Stomach (tissue), 8 donors: ENCODE measurements at regions not wholly inside any gene's neighbourhood (a gene's known extent, or its start where the extent isn't known, plus 50 kb on each side); places are given as distances from the start of the nearest gene placed in this dataset.

Source experiments
- DNase-seq, 2 donors: peaks; one replicate each; pipeline versions ENCODE4 v3.0.0 to v3.0.0-alpha.2; 2013 to 2019
- H3K27ac ChIP-seq, 5 donors: fragments of 200-600 bp in 4 of 5; sonication (generic) in 4 of 5; one replicate each; pipeline ENCODE4 v1.5.1; 2013 to 2019; ENCODE audit warnings: mild to moderate bottlenecking in 1 of 5, moderate library complexity in 1 of 5
- H3K27me3 ChIP-seq, 3 donors: fragments of 200-600 bp; sonication (generic); one replicate each; pipeline ENCODE4 v1.5.1; 2017 to 2019; ENCODE audit warnings: mixed run types in 1 of 3
- H3K36me3 ChIP-seq, 4 donors: fragments of 200-600 bp; sonication (generic); 1 replicate in 3 of 4; 2 replicates in 1 of 4; pipeline ENCODE4 v1.5.1; 2016 to 2019
- H3K4me1 ChIP-seq, 4 donors: fragments of 200-600 bp; sonication (generic); one replicate each; pipeline ENCODE4 v1.5.1; 2016 to 2019
- H3K4me3 ChIP-seq, 4 donors: fragments of 200-600 bp; sonication (generic) in 3 of 4; one replicate each; pipeline ENCODE4 v1.5.1; 2016 to 2019; ENCODE audit warnings: mild to moderate bottlenecking in 1 of 4
- H3K9me3 ChIP-seq, 4 donors: fragments of 200-600 bp; sonication (generic); one replicate each; pipeline ENCODE4 v1.5.1; 2016 to 2019
- CTCF ChIP-seq, 7 experiments: fragments of 450-650 bp in 4 of 7; fragments of 200-600 bp in 3 of 7; sonication (generic) in 3 of 7; IDR thresholded peaks; one replicate each; pipeline ENCODE4 v1.5.1; 2016 to 2019; ENCODE audit warnings: antibody characterized with exemption in 7 of 7, control low read depth in 2 of 7, mild to moderate bottlenecking in 1 of 7
- EP300 ChIP-seq: sonication (generic); formaldehyde crosslinking; IDR thresholded peaks from one replicate; pipeline ENCODE4 v1.6.1; 2017; ENCODE audit warnings: antibody characterized with exemption
- POLR2A ChIP-seq, 4 donors: fragments of 450-650 bp; IDR thresholded peaks; one replicate each; pipeline ENCODE4 v1.6.1; 2016; ENCODE audit warnings: antibody characterized with exemption in 4 of 4, control low read depth in 2 of 4, mild to moderate bottlenecking in 1 of 4, moderate library complexity in 1 of 4
- POLR2AphosphoS5 ChIP-seq, 3 donors: sonication (generic); formaldehyde crosslinking; IDR thresholded peaks; one replicate each; pipeline ENCODE4 v1.6.1; 2016; ENCODE audit warnings: antibody characterized with exemption in 3 of 3
- WGBS, 5 donors: extraction: QIAGEN DNeasy Blood & Tissue Kit in 3 of 5; methylation state at CpG; one replicate each; pipeline versions ENCODE4 v1.1.5 to v1.1.7; 2013 to 2018; 5-methylcytosine and 5-hydroxymethylcytosine counted together
- intact Hi-C: fragments of 100-400 bp; cut with DNase I; formaldehyde crosslinking; loops from one replicate; pipeline ENCODE4 v1.15.1; 2023; ENCODE audit warnings: low total_unique reads
- donor health status: healthy with polysubstance abuse.
- donor health status: Bipolar disorder and iron deficiency.
- donor health status: healthy.

- Histone ChIP-seq H3K27ac (no peak overlapping the region), H3K9me3 (no peaks in the 10 kb centered on the region), H3K4me3 (no peak overlapping the region), H3K4me1 (peaks cover 0 to 7% (median 2%) of the 10 kb centered on the region in 4 donors), H3K27me3 (no peaks in the 10 kb centered on the region), H3K36me3 (no peaks in the 10 kb centered on the region)
- intact Hi-C loops, result no loop called here
- no peak for TF ChIP-seq CTCF (IDR thresholded peaks at IDR 0.05)
- TF ChIP-seq POLR2A (IDR thresholded peaks at IDR 0.05), result no peak
- TF ChIP-seq EP300, result no peak
- no peak for TF ChIP-seq POLR2AphosphoS5 (IDR thresholded peaks at IDR 0.05)
- 81 to 89% (median 83%) methylated on average over 5 of the region's 5 CpGs for WGBS, 5 donors
- no peak for DNase-seq
Measured at GRCh38 chr5:98587166-98587565, 186.3 kb upstream of the RGMB start.

GRCh38 chr5:98588215-98588614 is 185.2 kb upstream of the RGMB start:
- Histone ChIP-seq H3K4me1 (peaks cover 0 to 7% (median 2%) of the 10 kb centered on the region in 4 donors), H3K9me3 (no peaks in the 10 kb centered on the region), H3K27me3 (no peaks in the 10 kb centered on the region), H3K4me3 (no peak overlapping the region), H3K27ac (no peak overlapping the region), H3K36me3 (no peaks in the 10 kb centered on the region)
- WGBS, 5 donors, result 40 to 61% (median 48%) methylated on average over 3 of the region's 3 CpGs
- intact Hi-C loops, result no loop called here
- DNase-seq, result peak in 1 of 2 donors; percentile 27
- TF ChIP-seq POLR2A (IDR thresholded peaks at IDR 0.05) (no peak), EP300 (no peak), CTCF (IDR thresholded peaks at IDR 0.05) (no peak), POLR2AphosphoS5 (IDR thresholded peaks at IDR 0.05) (no peak)

GRCh38 chr5:98593418-98593817 is 180.0 kb upstream of the RGMB start:
- 12 to 29% (median 24%) methylated on average over 4 of the region's 4 CpGs for WGBS, 5 donors
- intact Hi-C loops, result no loop called here

GRCh38 chr5:98594098-98594497 is 179.4 kb upstream of the RGMB start:
- Histone ChIP-seq H3K9me3 (no peaks in the 10 kb centered on the region), H3K27me3 (no peaks in the 10 kb centered on the region), H3K4me3 (no peak overlapping the region), H3K4me1 (no peaks in the 10 kb centered on the region), H3K36me3 (no peaks in the 10 kb centered on the region), H3K27ac (no peak overlapping the region)
- TF ChIP-seq CTCF (IDR thresholded peaks at IDR 0.05) (no peak), POLR2AphosphoS5 (IDR thresholded peaks at IDR 0.05) (no peak)
- DNase-seq, result no peak
- intact Hi-C loops, result no loop called here
- 67 to 75% (median 70%) methylated on average over 4 of the region's 4 CpGs for WGBS, 5 donors

More at GRCh38 chr5:98593418-98593817, 180.0 kb upstream of the RGMB start:
- Histone ChIP-seq H3K27me3 (no peaks in the 10 kb centered on the region), H3K4me1 (peaks cover 0 to 1% (median under 1%) of the 10 kb centered on the region in 4 donors), H3K36me3 (no peaks in the 10 kb centered on the region), H3K4me3 (no peak overlapping the region), H3K9me3 (no peaks in the 10 kb centered on the region), H3K27ac (no peak overlapping the region)
- no peak for DNase-seq
- TF ChIP-seq EP300, result no peak
- TF ChIP-seq CTCF (IDR thresholded peaks at IDR 0.05), result no peak
- no peak for TF ChIP-seq POLR2A (IDR thresholded peaks at IDR 0.05)
- TF ChIP-seq POLR2AphosphoS5 (IDR thresholded peaks at IDR 0.05), result no peak
